Coronary artery (tissue), 2 donors: ENCODE measurements at regions not wholly inside any gene's neighbourhood (a gene's known extent, or its start where the extent isn't known, plus 50 kb on each side); places are given as distances from the start of the nearest gene placed in this dataset.

Source experiments
- DNase-seq: peaks from one replicate; pipeline ENCODE4 v3.0.0-alpha.2; 2017; ENCODE audit warnings: low spot score
- H3K27ac ChIP-seq, 2 donors: fragments of 200-600 bp; sonication (generic); one replicate each; pipeline ENCODE4 v1.5.1; 2016 to 2019
- H3K4me3 ChIP-seq: fragments of 200-600 bp; sonication (generic); 2 replicates; pipeline ENCODE4 v1.5.1; 2016; ENCODE audit warnings: mild to moderate bottlenecking, moderate library complexity
- TF ChIP-seq, protein P1 (sequence below): fragments of 200-600 bp; sonication (generic); IDR thresholded peaks from one replicate; pipeline ENCODE4 v1.5.1; 2019; ENCODE audit warnings: antibody characterized with exemption

DNA sequence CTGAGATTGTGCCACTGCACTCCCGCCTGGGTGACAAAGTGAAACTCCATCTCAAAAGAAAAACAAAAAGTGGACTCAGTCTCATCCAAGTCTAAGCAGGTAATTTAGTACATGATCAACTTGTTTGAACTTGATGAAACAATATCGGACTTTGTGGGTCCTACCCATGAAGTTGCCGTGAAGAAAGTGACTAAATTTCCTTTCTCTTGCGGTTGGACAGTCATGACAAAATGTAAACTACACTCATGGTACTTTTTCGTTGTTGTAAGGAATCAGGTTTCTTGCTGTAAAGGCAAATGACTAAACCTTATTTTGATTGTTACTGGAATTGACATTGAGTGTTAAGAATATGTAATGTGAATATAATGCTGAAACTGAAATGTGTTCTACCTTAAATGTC is 164.5 kb upstream of the PLET1 start:
- TF ChIP-seq, protein P1, sequence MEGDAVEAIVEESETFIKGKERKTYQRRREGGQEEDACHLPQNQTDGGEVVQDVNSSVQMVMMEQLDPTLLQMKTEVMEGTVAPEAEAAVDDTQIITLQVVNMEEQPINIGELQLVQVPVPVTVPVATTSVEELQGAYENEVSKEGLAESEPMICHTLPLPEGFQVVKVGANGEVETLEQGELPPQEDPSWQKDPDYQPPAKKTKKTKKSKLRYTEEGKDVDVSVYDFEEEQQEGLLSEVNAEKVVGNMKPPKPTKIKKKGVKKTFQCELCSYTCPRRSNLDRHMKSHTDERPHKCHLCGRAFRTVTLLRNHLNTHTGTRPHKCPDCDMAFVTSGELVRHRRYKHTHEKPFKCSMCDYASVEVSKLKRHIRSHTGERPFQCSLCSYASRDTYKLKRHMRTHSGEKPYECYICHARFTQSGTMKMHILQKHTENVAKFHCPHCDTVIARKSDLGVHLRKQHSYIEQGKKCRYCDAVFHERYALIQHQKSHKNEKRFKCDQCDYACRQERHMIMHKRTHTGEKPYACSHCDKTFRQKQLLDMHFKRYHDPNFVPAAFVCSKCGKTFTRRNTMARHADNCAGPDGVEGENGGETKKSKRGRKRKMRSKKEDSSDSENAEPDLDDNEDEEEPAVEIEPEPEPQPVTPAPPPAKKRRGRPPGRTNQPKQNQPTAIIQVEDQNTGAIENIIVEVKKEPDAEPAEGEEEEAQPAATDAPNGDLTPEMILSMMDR = no peak
- no peak for DNase-seq
- Histone ChIP-seq H3K4me3 (no peak overlapping the region), H3K27ac (no peak overlapping the region)

DNA sequence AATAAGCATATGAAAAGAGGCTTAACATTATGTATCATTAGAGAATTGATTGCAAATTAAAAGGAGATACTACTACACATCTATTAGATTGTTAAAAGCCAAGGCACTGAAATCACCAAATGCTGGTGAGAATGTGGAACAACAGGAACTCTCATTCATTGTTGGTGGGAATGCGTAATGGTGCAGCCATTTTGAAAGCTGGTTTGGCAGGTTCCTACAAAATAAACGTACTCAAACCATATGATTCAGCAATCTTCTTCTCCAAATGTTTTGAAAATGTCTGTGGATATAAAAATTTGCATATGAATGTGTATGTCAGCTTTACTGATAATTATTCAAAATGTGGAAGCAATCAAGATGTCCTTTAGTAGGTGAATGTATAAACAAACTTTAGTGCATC is 176.4 kb upstream of the PLET1 start:
- TF ChIP-seq, protein P1 = no peak
- H3K27ac ChIP-seq = no peak overlapping the region
- no peak overlapping the region for H3K4me3 ChIP-seq
- DNase-seq = no peak

DNA sequence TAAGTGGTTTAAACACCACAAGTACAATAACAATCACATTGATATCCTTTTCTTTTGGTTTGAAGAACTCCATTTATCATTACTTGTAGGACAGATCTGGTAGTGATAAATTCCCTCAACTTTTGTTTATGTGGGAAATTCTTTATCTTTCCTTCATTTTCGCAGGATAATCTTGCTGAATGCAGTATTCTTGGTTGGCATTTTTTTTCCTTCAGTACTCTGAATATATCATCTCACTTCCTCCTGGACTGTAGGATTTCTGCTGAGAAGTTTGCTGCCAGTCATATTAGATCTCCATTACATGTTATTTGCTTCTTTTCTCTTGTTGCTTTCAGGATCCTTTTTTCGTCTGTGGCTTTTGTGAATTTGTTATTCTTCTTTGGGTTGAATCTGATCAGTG is 179.0 kb upstream of the PLET1 start:
- DNase-seq = no peak
- TF ChIP-seq, protein P1 = no peak
- H3K27ac ChIP-seq = no peak overlapping the region
- no peak overlapping the region for H3K4me3 ChIP-seq

DNA sequence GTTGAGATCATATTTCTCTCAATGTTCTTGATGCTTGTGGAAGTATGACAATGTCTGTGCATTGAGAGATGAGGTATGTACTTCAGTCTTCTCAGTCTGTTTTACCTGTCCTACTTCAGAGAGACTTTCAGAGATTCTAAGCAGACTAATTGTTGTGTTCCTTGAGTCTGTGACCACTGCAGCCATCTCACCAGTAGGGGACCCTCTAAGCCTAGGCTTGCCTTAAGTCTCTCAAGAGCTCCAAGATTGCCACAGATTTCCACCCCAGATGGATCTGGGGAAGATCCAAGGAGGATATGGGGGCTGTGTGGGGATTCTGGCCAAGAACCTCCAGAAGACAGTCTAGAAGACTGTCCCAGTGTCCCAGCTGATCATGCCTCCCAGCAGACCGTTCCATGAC is 179.9 kb upstream of the PLET1 start:
- no peak overlapping the region for H3K4me3 ChIP-seq
- H3K27ac ChIP-seq = no peak overlapping the region
- no peak for DNase-seq
- TF ChIP-seq, protein P1 = no peak

DNA sequence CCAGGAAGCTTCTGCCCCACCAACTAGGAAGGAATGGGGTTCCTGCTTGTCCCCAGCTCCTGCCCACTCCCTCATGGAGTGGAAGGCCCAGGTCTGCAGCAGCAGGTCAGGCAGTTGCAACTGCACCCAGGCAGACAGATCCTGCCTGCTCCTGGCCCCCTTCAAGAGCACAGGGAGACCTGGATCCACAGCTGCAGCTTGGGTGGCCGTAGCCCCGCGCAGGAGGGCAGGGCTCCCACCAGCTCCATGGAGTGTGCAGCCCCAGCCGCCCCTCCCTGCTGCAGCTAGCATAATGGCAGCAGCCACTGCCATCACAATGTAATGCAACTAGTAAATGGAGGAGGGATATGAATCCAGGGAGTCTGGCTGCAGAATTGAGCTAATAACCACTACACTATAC is 187.5 kb upstream of the PLET1 start:
- TF ChIP-seq, protein P1 = no peak
- no peak overlapping the region for H3K27ac ChIP-seq
- DNase-seq = no peak
- H3K4me3 ChIP-seq = no peak overlapping the region

DNA sequence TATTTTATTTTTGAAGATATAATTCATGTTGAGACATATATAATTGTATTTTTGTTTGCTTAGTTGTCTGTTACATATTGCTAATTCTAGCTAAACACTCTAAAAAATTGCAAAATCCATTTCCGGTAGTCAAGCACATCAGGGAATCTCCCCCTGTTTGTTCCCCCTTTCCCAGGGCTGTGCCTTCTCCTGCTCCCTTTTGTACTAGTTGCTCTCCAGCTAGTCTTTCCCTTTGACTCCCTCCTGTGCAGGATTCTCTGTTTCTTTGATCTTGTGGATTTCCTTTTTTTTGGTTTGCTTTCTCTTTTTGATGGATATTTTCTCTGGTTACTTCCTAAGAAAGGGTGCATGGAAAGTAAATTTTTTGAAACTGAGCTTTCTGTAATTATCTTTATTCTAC is 188.1 kb upstream of the PLET1 start:
- TF ChIP-seq, protein P1 = no peak
- DNase-seq = no peak
- Histone ChIP-seq H3K4me3 (no peak overlapping the region), H3K27ac (no peak overlapping the region)

DNA sequence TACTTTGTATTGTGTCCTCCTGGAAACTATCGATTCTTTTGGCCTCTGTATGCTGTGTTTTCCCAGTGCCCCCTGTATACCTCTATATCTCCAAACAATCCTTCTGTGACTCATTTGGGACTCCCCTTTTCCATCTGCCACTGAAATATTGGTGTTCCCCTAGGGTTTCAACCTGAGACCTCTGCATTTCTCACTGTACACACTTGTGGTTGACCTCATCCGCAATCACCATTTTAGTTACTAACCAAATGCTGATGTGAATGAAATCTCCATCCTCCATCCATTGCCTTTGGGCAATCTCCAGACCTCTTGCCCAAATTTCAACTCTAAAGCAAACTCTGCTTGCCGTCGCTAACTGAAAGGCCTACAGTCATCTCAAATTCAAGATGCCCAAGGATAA is 190.6 kb upstream of the PLET1 start:
- no peak for DNase-seq
- Histone ChIP-seq H3K27ac (no peak overlapping the region), H3K4me3 (no peak overlapping the region)
- TF ChIP-seq, protein P1 = no peak
